Stimulated activated CD4-positive, alpha-beta T cell treated with anti-CD3 and anti-CD28 coated beads, Interleukin-2, amount 100 ng/mL, for 4 hours (primary cell): ENCODE measurements at regions not wholly inside any gene's neighbourhood (a gene's known extent, or its start where the extent isn't known, plus 50 kb on each side); places are given as distances from the start of the nearest gene placed in this dataset.

ENCODE experiments used
- DNase-seq: peaks from one replicate; pipeline ENCODE4 v3.0.0-alpha.2; 2020; ENCODE audit warnings: low read depth

DNA sequence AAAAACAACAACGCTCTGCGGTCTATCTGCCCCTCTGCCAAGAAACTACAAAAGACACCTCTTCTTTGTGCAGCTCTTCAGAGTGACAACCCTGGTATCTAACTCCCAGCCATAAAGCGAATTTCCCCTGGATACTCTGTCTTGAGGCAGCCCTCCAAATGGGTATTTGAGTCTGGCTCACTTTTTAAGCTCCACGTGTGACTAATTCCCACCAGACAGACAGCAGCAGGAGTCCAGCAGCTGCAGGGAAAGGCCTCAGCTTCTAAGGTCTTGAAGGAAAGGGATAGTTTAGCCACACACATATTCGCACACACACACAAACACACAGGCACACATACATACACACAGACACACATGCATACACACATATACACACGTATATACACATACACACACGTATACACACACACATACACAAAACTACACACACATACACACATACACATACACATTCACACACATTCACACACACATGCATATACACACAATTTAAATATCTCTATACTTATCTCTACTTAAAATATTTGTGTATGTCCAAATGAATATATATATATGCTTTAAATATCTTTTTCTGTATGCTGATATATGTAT is 188.8 kb downstream of the TSHZ3 start:
- no peak for DNase-seq

DNA sequence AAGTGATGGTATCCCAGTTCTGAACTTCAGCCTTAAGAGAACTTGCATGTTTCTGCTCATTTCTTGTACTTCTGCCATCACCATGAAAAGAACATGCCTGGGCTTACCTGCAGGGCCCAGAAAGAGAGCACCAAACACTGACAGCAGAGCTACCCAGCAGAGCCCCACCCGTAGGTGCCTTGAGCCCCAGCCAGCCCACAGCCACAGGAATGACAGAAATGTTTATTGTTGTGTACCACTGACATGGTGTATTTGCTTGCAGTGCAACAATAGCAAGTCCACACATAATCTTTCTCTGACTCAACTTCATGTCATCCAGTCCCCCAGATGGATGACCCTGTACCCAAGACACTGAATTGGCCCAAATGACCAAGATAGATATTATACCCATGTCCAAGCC is 195.2 kb downstream of the TSHZ3 start:
- no peak for DNase-seq

DNA sequence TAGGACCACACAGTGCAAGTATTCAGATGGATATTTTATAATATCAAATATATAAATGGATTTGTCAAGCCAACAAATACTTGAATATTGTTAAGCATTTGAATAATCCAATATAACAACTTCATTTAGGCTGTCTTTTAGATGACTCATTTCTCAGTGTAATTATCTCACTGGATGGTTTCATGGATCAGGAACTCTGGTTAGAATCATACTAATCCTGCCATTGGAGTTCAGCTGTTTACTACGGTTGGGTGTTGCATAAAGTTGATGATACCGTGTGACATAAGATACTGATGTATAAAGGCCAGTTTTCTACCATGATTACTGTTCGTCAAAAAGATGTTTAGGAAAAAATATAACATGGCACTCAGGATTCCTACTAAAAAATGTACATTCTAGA is 196.3 kb downstream of the TSHZ3 start:
- DNase-seq = no peak

DNA sequence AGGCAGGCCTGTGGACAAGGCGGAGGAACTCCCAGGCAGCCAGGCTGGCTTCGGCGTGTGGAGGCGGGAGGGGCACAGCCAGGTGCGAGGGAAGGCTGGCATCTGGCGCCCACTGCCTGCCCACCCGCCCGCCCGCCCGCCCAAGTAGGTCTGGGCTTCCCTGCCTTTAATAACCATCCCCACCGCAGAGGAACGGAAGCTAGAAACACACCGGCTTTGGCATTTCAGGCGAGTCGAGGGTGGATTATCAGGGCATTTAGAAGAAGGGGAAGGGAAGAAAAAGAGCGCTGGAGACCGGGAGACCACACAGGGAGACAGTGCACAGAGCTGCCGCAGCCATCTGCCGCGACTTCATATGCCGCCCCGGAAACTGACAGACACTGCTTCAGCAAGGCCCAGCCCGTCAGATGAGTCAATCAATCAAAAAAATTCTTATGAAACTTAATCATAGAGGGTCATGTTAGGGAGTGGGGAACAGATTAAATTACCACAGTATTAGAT is 199.7 kb downstream of the TSHZ3 start:
- DNase-seq = no peak

DNA sequence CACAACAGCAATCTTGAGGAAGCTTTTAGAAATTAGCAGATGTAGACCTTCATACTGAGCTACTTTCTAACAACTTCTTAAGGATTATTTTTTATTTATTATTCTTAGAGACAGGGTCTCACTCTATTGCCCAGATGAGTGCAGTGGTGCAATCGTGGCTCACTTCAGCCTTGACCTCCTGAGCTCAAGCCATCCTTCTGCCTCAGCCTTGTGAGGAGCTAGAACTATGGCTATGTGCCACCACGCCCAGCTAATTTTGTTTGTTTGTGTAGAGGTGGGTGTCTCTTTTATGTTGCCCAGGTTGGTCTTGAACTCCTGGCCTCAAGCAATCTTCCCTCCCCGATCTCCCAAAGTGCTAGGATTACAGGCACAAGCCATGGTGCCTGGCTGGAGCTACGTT is 200.6 kb downstream of the TSHZ3 start:
- DNase-seq = no peak

DNA sequence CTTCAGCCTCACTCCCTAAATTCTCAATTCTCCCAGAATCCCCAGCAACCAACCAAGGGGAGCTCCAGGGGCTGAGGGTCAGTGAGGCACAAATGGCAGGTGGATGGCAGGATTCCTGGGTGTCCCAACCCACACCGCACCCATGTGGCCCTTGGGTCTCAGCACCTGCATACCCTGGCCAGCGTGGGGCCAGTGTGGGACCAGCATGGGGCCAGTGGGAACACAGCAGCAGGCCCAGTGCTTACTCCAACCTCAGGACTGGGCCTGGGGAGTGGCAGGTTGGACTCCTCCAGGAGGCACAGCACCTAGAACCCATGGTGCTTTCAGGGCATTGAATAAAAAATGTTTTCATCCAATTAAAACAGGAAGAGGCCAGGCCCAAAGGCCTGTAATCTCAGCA is 202.0 kb downstream of the TSHZ3 start:
- no peak for DNase-seq

DNA sequence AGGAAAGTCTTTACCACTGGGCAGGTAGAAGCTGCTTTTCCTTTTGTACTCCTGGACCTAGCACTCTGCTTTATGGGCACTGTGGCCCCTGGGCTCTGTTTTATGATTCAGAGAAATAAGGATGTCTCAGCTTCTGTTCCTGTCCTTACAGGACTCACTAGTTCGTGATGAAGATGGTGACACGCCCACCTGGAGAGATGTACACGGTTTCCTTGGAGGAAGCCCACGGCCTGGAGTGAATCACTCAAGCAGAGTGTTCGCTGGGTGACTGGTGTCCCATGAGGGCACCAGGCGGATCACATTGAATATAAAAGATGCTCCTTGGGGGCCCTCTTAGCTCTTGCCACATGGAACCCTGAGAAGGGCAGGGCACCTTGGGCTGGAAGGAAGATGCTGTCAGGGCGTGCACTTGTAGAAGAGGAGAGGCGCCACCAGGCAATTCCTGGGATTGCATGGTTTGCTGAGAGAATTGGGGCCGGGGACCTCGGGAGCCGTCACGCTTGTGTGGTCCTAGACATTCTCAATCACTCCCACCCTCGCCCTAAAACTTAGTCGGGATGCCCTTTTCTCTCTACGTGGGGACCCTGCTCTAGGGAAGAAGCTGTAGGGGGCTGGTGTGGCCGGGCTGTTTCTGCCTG is 202.6 kb downstream of the TSHZ3 start:
- DNase-seq = no peak

DNA sequence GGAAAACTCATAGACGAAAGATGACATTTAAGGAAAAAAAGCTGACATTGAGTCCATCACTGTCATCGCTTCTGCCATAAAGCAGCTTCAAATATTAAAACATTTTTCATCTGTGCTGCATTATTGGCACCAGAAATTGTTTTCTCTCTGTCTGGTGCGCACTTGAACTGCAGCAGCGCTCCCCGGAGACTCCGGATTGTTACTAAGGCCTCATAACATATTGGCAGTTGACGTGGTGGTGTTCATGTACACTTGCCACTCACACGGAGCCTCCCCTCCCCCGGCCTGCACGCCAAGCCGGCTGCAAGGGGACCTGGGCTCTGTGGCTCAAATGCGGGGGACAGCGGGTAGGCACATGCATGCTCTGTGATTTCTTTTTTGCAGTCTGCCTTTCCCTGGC is 203.2 kb downstream of the TSHZ3 start:
- no peak for DNase-seq

DNA sequence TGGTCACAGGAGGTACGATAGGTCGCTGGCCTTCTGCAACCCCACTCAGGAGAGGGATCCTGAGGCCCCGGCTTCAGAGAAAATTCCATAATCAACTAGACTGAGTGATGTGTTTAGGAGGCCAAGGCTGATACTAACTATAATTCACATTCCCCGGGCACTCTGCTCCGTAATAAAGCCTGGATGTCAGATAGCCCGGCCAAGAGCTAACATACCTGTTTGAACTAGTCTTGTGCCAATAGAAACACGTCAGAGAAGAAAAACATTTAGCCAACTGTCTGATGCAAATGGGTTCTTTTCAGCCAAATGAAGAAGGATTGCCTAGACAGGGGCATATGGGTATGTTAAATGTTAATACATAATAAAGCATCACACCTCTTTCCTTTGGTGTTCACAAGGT is 204.2 kb downstream of the TSHZ3 start:
- no peak for DNase-seq

DNA sequence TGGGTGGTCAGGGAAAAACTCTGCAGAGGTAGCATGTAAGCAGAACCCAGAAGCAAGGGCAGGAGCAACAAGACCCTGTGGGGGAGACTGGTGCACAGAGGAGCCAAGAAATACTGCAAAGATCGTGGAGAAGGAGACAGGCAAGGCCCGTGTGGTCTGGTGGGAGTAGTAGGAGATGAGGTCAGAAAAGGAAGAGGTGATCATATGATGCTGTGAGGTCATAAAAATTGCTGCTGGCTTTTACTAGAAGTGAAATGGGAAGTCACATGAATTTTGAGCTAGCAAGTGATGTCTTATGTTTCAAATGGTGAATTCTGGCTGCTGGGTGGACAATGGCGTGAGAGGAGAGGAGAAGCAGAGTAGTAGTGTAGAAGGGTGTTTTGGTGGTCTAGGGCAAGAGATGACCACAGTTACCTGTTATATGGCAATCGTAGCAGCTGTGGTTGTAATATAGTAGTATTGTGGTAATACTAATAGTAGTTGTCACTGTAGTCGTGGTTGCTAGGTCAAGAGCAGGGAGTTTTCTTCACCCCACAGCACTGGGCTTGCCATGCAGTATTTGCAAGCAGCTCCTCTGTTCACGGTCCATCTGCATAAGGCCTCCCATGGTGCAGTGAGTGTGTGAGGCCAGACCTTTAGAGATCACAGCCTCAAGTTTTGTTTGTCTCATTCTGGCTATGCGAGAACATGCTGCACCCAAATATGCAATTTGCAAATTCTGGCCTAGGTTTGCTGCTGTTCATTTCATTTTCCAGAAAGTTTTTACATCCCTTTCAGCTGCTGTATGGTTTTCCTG is 205.0 kb downstream of the TSHZ3 start:
- DNase-seq = no peak

DNA sequence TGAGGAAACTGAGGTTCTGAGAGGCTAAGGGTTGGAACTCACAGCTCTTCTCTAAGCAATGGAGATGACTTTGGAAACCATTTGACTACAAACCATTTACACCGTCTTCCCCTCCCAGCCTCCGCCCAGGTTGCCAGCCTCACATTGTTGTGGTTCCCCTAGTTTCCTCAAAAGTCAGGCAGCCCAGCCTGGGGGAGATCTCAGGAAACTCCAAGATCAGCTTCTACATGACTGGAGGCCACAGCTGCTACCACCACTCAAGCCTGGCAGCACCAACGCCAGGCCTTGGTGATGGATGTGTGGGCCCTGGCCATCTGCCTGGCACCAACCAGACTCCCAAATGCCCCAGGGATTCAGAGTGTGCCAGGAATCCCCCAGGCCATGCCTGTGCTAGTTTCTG is 207.9 kb downstream of the TSHZ3 start:
- DNase-seq = no peak

DNA sequence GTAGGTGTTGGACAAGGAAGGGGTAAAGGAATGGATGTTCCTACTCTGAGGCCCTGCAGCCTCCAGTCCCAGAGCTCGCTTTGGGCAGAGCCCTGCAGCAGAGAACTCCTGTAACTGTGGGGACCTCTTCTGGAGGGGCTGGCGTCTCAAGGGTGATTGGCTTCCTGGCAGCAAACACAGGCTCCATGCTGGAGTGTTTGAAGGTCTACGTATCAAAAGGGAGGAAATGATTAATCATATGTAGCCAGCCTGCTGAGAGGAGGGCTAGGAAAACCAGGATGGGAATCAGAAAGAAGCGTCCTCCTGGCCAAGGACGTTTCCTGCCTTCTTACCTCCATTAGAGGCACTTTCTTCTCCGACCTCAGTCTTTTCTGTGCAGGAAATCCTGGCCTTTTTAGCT is 208.5 kb downstream of the TSHZ3 start:
- DNase-seq = no peak

DNA sequence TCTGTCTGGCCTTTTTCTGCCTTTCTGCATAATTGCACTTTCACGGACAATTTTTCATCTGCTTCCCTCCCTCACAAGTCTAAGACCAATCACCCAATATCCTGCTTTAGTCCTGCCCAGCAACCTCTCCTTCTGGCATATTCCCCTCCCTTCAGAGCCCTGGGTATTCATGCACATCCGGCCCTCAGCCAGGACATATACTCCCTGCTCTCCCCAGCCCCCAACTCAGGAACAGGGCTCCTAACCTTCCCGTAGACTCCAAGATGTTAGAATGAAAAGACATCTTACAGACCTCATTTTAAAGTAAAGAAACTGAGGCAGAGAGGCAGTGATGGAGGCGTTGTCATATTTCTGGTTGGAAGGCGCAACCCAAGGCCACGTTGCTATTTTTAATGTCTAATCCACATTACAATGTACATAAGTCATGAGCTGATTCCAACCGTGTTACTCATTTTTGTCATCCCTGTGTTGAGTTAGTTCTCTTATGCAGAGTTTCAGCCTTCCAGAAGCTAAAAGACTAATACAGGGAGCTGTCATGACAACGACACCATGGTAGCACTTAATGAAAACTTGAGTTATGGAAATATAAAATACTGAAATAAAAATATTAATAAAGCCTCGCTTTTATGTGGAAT is 209.2 kb downstream of the TSHZ3 start:
- DNase-seq = no peak

DNA sequence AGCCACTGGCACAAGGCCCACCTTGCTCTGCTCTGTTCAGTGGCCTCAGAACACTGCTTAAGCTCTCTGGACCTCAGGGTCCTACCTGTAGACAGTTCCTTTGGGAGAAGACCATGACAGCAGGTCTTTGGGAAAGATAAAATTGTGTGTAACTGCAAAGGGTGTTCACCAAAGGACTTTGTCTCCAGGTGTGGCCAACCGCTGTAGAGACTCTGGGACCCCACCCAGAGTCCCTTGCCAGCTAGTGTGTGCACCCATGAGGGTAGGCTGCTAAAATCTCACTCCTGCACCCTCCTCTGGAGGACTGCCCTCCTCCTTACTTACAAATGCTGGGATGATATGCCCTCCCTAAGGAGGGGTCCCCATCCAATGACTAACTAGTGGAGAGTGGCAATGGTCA is 211.2 kb downstream of the TSHZ3 start:
- no peak for DNase-seq

DNA sequence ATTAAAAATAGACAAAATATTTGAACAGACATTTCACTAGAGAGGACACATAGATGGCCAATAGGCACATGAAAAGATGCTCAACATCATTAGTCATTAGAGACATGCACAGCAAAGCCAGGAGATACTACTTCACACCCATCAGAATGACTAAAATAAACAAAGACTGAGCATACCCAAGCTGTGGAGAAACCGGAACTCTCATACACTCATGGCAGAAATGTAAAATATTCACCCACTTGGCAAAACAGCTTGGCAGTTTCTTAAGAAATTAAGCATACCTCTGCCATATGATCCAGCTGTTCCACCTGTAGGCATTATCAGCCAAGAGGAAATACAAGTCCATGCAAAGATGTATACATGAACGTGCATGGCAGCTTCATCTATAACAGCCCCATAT is 213.4 kb downstream of the TSHZ3 start:
- no peak for DNase-seq

DNA sequence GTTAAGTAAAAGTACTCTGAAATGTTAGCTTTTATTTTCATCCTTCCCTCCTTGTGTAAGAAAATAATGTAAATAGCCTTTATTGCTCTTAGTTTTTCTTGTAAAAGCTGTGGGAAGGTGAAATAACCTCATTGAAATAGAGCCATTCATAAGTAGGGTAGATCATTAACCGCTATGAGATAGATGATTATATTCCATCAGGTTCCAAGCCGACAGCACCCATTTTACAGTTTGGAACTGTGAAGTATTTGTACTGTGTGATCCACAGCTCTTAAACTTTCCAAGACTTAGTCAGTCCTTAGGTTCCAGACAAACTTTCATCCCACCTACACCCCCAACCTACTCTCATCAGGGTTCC is 216.5 kb downstream of the TSHZ3 start:
- DNase-seq = no peak

DNA sequence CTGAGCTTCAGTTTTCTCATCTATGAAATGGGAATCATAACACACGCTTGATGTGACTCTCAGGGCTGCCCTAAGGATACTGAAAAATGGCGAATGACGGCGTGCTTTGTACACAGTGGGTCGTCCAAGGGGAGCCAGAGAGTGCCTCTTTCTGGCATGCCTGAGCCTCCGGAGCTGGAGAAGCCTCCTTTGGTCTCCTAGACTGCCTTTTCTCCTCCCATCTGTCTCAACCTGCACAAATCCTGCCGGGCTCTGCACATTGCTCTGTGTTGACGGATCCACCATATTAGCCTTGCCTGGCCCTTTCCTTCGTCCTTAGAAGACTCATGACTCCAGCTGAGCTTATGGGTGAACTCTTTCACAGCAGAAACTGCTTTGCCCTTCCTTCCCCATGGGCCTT is 220.9 kb downstream of the TSHZ3 start:
- DNase-seq = no peak

DNA sequence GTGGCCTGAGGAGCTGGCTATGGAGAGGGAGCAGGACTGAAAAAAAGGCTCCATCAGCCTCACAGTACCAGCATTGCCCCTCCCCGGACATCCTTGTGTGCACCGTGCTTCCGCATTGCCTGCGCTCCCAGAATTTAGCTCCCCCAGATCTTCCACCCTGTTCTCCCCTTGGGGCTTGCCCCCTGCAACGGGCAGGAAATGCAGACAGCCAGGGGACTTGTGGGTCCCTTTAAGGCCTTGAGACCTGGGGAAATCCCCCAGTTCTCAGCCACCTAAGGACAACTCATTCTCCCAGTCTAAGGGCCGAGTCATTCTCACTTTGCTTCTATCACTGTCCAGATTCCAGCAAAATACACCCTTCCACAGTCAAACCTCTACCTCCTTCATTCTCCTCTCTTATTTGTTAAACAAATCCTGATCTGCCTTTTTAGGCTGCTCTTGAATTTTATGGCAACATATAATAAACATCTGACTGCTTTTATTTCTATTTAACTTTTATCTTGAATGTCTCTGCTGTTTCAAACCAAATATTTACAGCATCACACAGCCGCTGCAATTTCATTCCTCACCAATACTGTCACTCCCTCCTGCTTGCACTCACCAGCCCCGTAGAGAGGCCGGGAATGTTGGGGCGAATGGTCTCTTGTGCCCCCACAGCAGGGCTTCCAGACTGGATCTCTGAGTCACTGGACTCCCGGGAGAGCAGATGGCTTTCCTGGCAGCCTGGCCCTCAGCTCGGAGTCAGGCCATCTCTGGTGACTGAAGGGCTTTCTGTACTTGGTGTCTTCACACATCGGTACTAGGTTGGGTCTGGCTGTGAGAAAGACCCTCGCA is 221.9 kb downstream of the TSHZ3 start:
- no peak for DNase-seq

DNA sequence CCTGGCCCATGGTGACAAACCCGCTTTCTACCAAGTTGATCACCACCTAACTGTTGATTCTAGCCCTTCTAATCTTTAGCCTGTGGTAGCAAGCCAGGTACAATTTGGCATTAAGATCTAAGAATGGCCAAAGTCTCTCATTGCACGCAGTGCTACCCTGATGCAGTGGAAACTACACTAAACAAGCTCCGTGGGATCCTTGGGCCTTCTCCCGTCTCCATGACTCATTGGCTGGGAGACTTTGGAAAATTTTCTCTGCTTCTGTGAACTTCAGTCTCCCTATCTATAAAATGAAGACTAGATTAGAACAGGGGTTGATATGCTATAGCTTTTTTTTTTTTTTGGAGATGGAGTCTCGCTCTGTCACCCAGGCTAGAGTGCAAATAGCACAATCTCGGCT is 223.0 kb downstream of the TSHZ3 start:
- DNase-seq = no peak

DNA sequence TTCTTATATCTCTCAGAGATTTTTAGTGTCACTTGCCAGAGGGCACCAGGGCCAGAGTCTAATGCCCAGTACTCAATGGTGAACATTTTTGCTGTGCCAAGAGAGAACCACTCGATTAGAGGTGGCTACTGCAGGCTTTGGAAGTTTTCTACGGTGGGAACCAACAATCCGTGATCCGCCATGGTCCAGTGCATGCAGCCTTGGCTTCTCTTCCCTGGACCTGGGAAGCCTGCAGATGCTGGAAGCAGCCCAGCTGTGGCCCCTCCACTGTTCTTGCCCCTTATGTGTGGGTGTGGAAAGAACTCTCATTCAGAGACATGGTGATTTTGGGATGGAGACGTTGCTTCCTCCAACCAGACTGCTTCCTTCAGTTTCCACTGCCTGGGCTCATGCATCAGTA is 224.2 kb downstream of the TSHZ3 start:
- DNase-seq = no peak

DNA sequence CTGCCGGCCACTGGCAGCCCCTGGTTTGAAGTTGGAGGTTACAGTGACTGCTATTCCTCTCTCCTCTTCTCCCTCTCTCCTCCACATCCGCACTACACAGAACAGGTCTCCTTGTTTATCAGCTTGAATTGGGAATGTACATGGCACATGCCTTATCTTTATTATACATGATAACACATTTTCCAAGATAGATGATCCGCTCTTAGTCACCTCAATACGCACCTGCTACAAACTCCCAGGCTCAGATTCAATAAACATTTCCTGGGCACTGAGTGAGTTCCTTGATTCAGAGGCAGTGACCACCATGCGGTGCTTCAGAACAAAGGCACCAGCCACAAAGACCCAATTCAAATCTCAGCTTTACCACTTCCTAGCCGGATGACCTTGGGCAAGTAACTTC is 227.7 kb downstream of the TSHZ3 start:
- DNase-seq = no peak

DNA sequence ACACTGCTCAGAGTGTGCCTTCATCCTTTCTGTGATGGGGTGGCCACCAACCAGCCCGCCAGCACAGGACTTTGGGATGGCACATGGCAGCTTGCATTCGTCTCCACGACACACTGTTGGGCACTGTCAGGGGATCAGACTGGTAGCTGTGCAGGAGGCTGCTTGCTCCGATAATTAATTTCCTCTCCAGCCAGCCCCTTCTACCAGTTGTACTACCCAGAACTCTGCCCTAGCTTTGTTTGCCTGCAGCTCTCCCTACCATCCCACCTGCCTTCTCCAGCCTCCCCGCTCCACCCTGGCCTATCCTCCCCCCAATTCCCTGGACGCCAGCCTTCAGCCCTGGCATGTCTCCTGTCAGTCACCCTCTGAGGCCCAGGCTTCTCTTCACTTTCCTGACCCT is 228.3 kb downstream of the TSHZ3 start:
- DNase-seq = no peak
